Progenitor cell of endocrine pancreas (in vitro differentiated cells): ENCODE measurements at regions not wholly inside any gene's neighbourhood (a gene's known extent, or its start where the extent isn't known, plus 50 kb on each side); places are given as distances from the start of the nearest gene placed in this dataset.

Experiments used
- DNase-seq: peaks from one replicate; pipeline ENCODE4 v3.0.0; 2021; ENCODE audit warnings: low spot score; ENCODE audit not compliant: unreplicated experiment
- H3K27ac Mint-ChIP-seq: 2 replicates; pipeline ENCODE4 v1.8.0; 2021; ENCODE audit warnings: mild to moderate bottlenecking, moderate library complexity, mixed read lengths
- H3K27me3 Mint-ChIP-seq: 2 replicates; pipeline ENCODE4 v1.8.0; 2021; ENCODE audit warnings: mixed read lengths
- H3K36me3 Mint-ChIP-seq: 2 replicates; pipeline ENCODE4 v1.8.0; 2022; ENCODE audit warnings: mixed read lengths; ENCODE audit not compliant: insufficient read depth
- H3K4me1 Mint-ChIP-seq: 2 replicates; pipeline ENCODE4 v1.8.0; 2021; ENCODE audit warnings: low read depth, mixed read lengths
- H3K4me3 Mint-ChIP-seq: 2 replicates; pipeline ENCODE4 v1.8.0; 2021; ENCODE audit warnings: low read depth, mild to moderate bottlenecking, moderate library complexity, mixed read lengths
- H3K9me3 Mint-ChIP-seq: 2 replicates; pipeline ENCODE4 v1.8.0; 2021; ENCODE audit warnings: low read depth, mixed read lengths
- CTCF ChIP-seq: fragments of 200-600 bp; sonication (generic); IDR thresholded peaks from one replicate; pipeline ENCODE4 v1.5.0; 2021; ENCODE audit warnings: antibody characterized with exemption, mild to moderate bottlenecking; ENCODE audit not compliant: unreplicated experiment

GRCh38 chr11:69348414-69349235, 54.7 kb downstream of the MYEOV start:
- DNase-seq: no peak
- TF ChIP-seq CTCF: no peak
- no peaks in the 10 kb centered on the region for H3K27me3 Mint-ChIP-seq
- peaks cover 26% of the 10 kb centered on the region for H3K4me1 Mint-ChIP-seq
- H3K36me3 Mint-ChIP-seq: no peaks in the 10 kb centered on the region
- no peak overlapping the region for H3K4me3 Mint-ChIP-seq
- no peak overlapping the region for H3K27ac Mint-ChIP-seq
- H3K9me3 Mint-ChIP-seq: no peaks in the 10 kb centered on the region

GRCh38 chr11:69350040-69350439, 56.1 kb downstream of the MYEOV start:
- Mint-ChIP-seq H3K4me3 (no peak overlapping the region), H3K36me3 (no peaks in the 10 kb centered on the region), H3K27me3 (no peaks in the 10 kb centered on the region), H3K27ac (no peak overlapping the region), H3K9me3 (no peaks in the 10 kb centered on the region), H3K4me1 (peaks cover 26% of the 10 kb centered on the region)
- DNase-seq: no peak
- no peak for TF ChIP-seq CTCF

GRCh38 chr11:69350596-69350995, 56.6 kb downstream of the MYEOV start:
- H3K4me1 Mint-ChIP-seq: peaks cover 26% of the 10 kb centered on the region
- no peaks in the 10 kb centered on the region for H3K36me3 Mint-ChIP-seq
- H3K4me3 Mint-ChIP-seq: no peak overlapping the region
- DNase-seq: no peak
- H3K27ac Mint-ChIP-seq: no peak overlapping the region
- no peaks in the 10 kb centered on the region for H3K9me3 Mint-ChIP-seq
- no peak for TF ChIP-seq CTCF
- H3K27me3 Mint-ChIP-seq: no peaks in the 10 kb centered on the region

GRCh38 chr11:69351460-69351859, 57.5 kb downstream of the MYEOV start:
- Mint-ChIP-seq H3K4me3 (no peak overlapping the region), H3K27ac (peak overlapping the region; percentile 0), H3K27me3 (peaks cover 3% of the 10 kb centered on the region), H3K4me1 (peaks cover 24% of the 10 kb centered on the region), H3K36me3 (no peaks in the 10 kb centered on the region), H3K9me3 (no peaks in the 10 kb centered on the region)
- no peak for DNase-seq
- TF ChIP-seq CTCF: no peak

- DNase-seq: no peak
- no peaks in the 10 kb centered on the region for H3K36me3 Mint-ChIP-seq
These were observed 58.2 kb downstream of the MYEOV start for GRCh38 chr11:69352166-69352565.

More at GRCh38 chr11:69352166-69352565, 58.2 kb downstream of the MYEOV start:
- H3K4me3 Mint-ChIP-seq: no peak overlapping the region
- no peaks in the 10 kb centered on the region for H3K9me3 Mint-ChIP-seq
- H3K4me1 Mint-ChIP-seq: peaks cover 23% of the 10 kb centered on the region
- peak overlapping the region; percentile 17 for H3K27ac Mint-ChIP-seq
- peaks cover 6% of the 10 kb centered on the region for H3K27me3 Mint-ChIP-seq
- no peak for TF ChIP-seq CTCF
